Sigmoid colon (tissue), 4 donors: ENCODE measurements at regions not wholly inside any gene's neighbourhood (a gene's known extent, or its start where the extent isn't known, plus 50 kb on each side); places are given as distances from the start of the nearest gene placed in this dataset.

Experiments
- CTCF ChIP-seq, 4 experiments: fragments of 450-650 bp in 3 of 4; fragments of 200-600 bp in 1 of 4; IDR thresholded peaks; one replicate each; pipeline ENCODE4 v1.5.1; 2016 to 2019; ENCODE audit warnings: antibody characterized with exemption in 4 of 4, mild to moderate bottlenecking in 3 of 4, moderate library complexity in 2 of 4
- POLR2A ChIP-seq, 2 donors: fragments of 450-650 bp; IDR thresholded peaks; one replicate each; pipeline ENCODE4 v1.6.1; 2016; ENCODE audit warnings: antibody characterized with exemption in 2 of 2, mild to moderate bottlenecking in 2 of 2, moderate library complexity in 2 of 2
- POLR2AphosphoS5 ChIP-seq, 4 donors: sonication (generic); formaldehyde crosslinking; IDR thresholded peaks; one replicate each; pipeline ENCODE4 v1.6.1; 2017; ENCODE audit warnings: antibody characterized with exemption in 4 of 4

- no peak for TF ChIP-seq CTCF (IDR thresholded peaks at IDR 0.05)
- no peak for TF ChIP-seq POLR2AphosphoS5 (IDR thresholded peaks at IDR 0.05)
- TF ChIP-seq POLR2A (IDR thresholded peaks at IDR 0.05), result no peak
Measured at GRCh38 chr9:11735391-11735790, 957.8 kb upstream of the TYRP1 start.
